Spleen (tissue), 11 donors: ENCODE measurements at regions not wholly inside any gene's neighbourhood (a gene's known extent, or its start where the extent isn't known, plus 50 kb on each side); places are given as distances from the start of the nearest gene placed in this dataset.
"Not testable (repeated sequence)": the region's sequence is repeated elsewhere in the genome, so short reads cannot be mapped to it uniquely, and the experiment has no call there.

ENCODE experiments used
- DNase-seq: peaks from one replicate; pipeline ENCODE4 v3.0.0-alpha.2; 2020
- H3K27ac ChIP-seq, 8 donors: fragments of 200-600 bp; sonication (generic) in 7 of 8; 1 replicate in 4 of 8; 2 replicates in 4 of 8; pipeline versions ENCODE4 v1.5.0 to v1.8.0; 2016 to 2021; ENCODE audit warnings: inconsistent platforms in 4 of 8, mild to moderate bottlenecking in 4 of 8, moderate library complexity in 1 of 8
- H3K27me3 ChIP-seq, 7 donors: fragments of 200-600 bp; sonication (generic) in 6 of 7; replicated peaks in 1 of 7; 1 replicate in 4 of 7; 2 replicates in 3 of 7; pipeline versions ENCODE4 v1.5.0 to v1.8.0; 2016 to 2021; ENCODE audit warnings: inconsistent platforms in 3 of 7, mild to moderate bottlenecking in 1 of 7
- H3K36me3 ChIP-seq, 6 donors: fragments of 200-600 bp; sonication (generic) in 5 of 6; 1 replicate in 4 of 6; 2 replicates in 2 of 6; pipeline versions ENCODE4 v1.5.0 to v1.8.0; 2016 to 2021; ENCODE audit warnings: inconsistent platforms in 2 of 6
- H3K4me1 ChIP-seq, 6 donors: fragments of 200-600 bp; sonication (generic) in 5 of 6; 1 replicate in 3 of 6; 2 replicates in 3 of 6; pipeline versions ENCODE4 v1.5.0 to v1.8.0; 2016 to 2021; ENCODE audit warnings: inconsistent platforms in 3 of 6
- H3K4me3 ChIP-seq, 8 donors: fragments of 200-600 bp; sonication (generic) in 7 of 8; 1 replicate in 4 of 8; 2 replicates in 4 of 8; pipeline versions ENCODE4 v1.5.0 to v1.8.0; 2016 to 2021; ENCODE audit warnings: inconsistent platforms in 4 of 8, mild to moderate bottlenecking in 4 of 8, moderate library complexity in 2 of 8
- H3K9me3 ChIP-seq, 8 donors: fragments of 200-600 bp; sonication (generic) in 7 of 8; 1 replicate in 4 of 8; 2 replicates in 4 of 8; pipeline versions ENCODE4 v1.5.0 to v1.8.0; 2016 to 2021; ENCODE audit warnings: inconsistent platforms in 4 of 8
- CTCF ChIP-seq, 11 experiments: fragments of 200-600 bp in 7 of 11; fragments of 450-650 bp in 4 of 11; sonication (generic) in 4 of 11; IDR thresholded peaks in 8 of 11; conservative IDR thresholded peaks in 3 of 11; 1 replicate in 7 of 11; 2 replicates in 4 of 11; pipeline versions ENCODE4 v1.4.0 to v1.8.0; 2016 to 2021; ENCODE audit warnings: antibody characterized with exemption in 11 of 11, inconsistent platforms in 4 of 11, mild to moderate bottlenecking in 1 of 11
- POLR2A ChIP-seq, 3 donors: fragments of 450-650 bp; IDR thresholded peaks; one replicate each; pipeline ENCODE4 v1.5.1; 2017; ENCODE audit warnings: antibody characterized with exemption in 3 of 3, mild to moderate bottlenecking in 1 of 3
- POLR2AphosphoS5 ChIP-seq, 3 donors: sonication (generic); formaldehyde crosslinking; IDR thresholded peaks; one replicate each; pipeline ENCODE4 v1.5.1; 2017; ENCODE audit warnings: antibody characterized with exemption in 3 of 3
- WGBS, 5 donors: extraction: QIAGEN DNeasy Blood & Tissue Kit in 3 of 5; methylation state at CpG; one replicate each; pipeline versions ENCODE4 v1.1.5 to v1.1.7; 2013 to 2018; 5-methylcytosine and 5-hydroxymethylcytosine counted together
- intact Hi-C: fragments of 100-400 bp; cut with DNase I; formaldehyde crosslinking; loops from one replicate; pipeline ENCODE4 v1.15.0; 2023; ENCODE audit warnings: low total_unique reads
- donor health status: healthy with polysubstance abuse.
- donor health status: DM: no; HTN: no; CAD: no; lungs with moderate emphysema.
- donor health status: DM: no; HTN: no; CAD: no.
- donor health status: Bipolar disorder and iron deficiency.
- donor health status: healthy.
- donor health status: DM: no; HTN: no; CAD: no.
- donor health status: DM: yes; HTN: yes; CAD: no.

DNA sequence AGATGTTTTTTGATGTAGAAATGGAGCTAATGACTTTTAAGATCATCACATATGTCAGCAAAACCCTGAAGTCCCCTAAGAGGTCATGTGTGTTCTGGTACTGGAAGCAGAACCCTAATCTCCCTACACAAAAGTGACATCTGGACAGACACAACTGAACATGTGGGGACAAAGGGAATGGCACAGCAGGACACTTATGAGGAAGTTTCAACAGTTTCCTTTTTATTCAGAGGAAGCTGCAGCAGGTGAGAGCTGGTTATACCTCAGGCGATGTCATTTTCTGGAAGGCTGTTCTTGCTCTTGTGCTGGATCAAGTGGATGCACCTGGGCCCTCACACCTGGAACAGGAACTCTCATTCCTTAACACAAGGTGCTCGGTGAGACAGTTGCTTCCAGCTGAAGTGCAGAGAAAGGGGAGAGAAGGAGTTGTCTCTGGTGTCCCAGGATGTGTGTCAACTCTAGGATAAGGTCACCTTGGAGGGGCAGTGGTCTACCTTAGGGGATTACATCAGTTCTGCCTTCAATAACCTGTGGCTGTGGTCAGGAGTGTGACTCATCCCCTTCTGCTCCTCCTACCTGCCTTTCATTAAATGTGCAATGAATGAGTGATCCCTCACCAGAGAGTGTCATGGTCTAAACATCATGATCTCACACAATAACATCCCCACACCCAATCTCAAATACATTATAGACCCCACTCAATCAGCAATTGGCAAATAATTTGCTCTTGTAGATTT lies 463.4 kb downstream of the TMEM121 start:
- Histone ChIP-seq H3K4me3 (no peak overlapping the region), H3K4me1 (peaks cover 0 to 20% (median 6%) of the 10 kb centered on the region in 6 donors), H3K27me3 (no peaks in the 10 kb centered on the region), H3K36me3 (no peaks in the 10 kb centered on the region), H3K9me3 (no peaks in the 10 kb centered on the region), H3K27ac (no peak overlapping the region)
- TF ChIP-seq POLR2AphosphoS5 (IDR thresholded peaks at IDR 0.05) (no peak), POLR2A (IDR thresholded peaks at IDR 0.05) (no peak), CTCF (IDR thresholded peaks at IDR 0.05 in 8 of 11, conservative IDR thresholded peaks at IDR 0.05 in 3 of 11) (no peak)
- DNase-seq: no peak
- intact Hi-C loops: no loop called here
- WGBS, 5 donors: 42 to 63% (median 54%) methylated on average over 2 of the region's 2 CpGs

- H3K4me3 ChIP-seq, H3K9me3 ChIP-seq, H3K27ac ChIP-seq, DNase-seq, H3K27me3 ChIP-seq, H3K36me3 ChIP-seq, intact Hi-C loops: not testable (repeated sequence)
- peaks cover 0 to 13% (median 5%) of the 10 kb centered on the region in 6 donors for H3K4me1 ChIP-seq
- WGBS, 5 donors: 41 to 63% (median 54%) methylated on average over 5 of the region's 5 CpGs
These were observed 465.3 kb downstream of the TMEM121 start for GRCh38 chr14:105991677-105992076.

DNA sequence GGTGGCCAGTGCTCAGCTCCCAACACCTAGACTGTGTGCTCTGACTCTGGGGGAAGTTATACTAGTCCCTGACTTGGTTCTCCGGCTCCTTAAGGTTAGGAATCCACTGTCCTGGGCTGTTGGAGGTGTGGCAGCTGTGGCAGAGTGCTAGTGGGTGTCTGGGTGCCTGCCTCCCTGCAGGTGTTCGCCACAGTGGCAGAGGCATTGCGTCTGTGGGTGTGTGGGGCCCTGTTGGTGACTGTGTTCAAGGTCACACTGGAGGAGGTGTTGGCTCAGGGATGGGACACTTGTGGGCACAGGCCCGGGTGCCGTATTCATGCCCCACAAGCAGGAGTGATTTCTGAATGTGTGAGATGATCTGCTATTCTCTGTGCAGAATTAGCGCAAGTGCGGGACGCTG lies 467.4 kb downstream of the TMEM121 start:
- TF ChIP-seq POLR2AphosphoS5 (IDR thresholded peaks at IDR 0.05) (no peak), POLR2A (IDR thresholded peaks at IDR 0.05) (no peak), CTCF (IDR thresholded peaks at IDR 0.05 in 8 of 11, conservative IDR thresholded peaks at IDR 0.05 in 3 of 11) (no peak)
- Histone ChIP-seq H3K9me3 (no peaks in the 10 kb centered on the region), H3K36me3 (no peaks in the 10 kb centered on the region), H3K4me1 (peaks cover 0 to 9% (median 2%) of the 10 kb centered on the region in 6 donors), H3K27me3 (no peaks in the 10 kb centered on the region), H3K4me3 (no peak overlapping the region), H3K27ac (no peak overlapping the region)
- intact Hi-C loops: no loop called here
- DNase-seq: no peak
- 72 to 85% (median 81%) methylated on average over 8 of the region's 8 CpGs for WGBS, 5 donors

DNA sequence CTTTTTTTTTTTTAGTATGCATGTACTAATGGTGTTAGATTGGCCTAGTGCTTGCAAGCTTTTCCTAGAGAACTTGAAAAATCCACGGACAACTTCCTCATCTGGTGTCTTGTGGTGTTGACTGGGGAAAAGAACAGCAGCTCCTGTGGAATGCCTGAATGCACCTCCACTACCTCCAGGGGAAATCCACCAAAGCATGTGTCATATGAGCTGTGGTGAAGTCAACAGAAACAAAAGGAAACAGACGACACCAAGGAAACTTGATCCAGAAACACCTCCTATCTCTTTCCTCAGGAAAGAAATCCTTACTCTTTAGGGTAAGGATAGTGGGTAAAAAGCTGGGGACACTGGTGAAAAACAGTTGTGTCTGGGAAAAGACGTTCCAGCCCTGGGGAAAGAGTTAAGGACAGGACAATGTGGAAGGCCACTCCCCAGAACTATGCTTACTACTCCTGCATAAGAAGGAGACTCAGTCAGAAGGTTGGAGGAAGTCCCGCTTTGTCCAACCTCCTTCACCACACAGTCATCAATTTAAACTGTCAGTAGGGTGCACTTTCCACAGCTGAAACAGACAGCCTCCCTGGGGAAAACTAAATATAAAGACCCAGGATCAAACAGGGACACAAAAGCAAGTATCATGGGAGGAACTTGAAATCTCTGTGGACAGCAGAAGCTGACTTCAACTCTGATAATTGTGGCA lies 468.8 kb downstream of the TMEM121 start:
- H3K27ac ChIP-seq, H3K9me3 ChIP-seq, H3K36me3 ChIP-seq, H3K27me3 ChIP-seq, intact Hi-C loops, H3K4me3 ChIP-seq, DNase-seq: not testable (repeated sequence)
- WGBS, 5 donors: 31 to 51% (median 41%) methylated on average over 3 to 4 of the region's 4 CpGs
- peaks cover 0 to 11% (median 3%) of the 10 kb centered on the region in 6 donors for H3K4me1 ChIP-seq

DNA sequence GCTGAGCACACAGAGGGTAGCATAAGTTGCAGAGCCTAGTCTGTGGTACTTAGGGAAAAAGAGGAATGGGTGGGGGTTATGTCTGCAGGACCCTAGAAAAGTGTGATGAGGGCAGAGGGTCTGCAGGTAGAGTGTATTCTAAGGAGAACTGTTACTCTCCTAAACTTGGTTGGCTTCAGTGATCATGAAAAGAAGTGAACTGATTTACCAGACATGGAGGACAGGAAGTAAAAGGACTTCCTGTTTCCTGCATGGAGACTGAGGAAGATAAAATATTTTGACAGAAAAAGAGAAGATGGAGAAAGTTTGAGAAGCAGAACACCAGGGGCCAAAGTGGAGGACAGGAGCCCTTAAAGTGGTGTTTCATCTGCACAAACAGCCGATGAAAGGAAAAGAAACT lies 472.2 kb downstream of the TMEM121 start:
- H3K9me3 ChIP-seq, intact Hi-C loops, DNase-seq, H3K4me3 ChIP-seq, H3K27me3 ChIP-seq, H3K27ac ChIP-seq, H3K36me3 ChIP-seq: not testable (repeated sequence)
- H3K4me1 ChIP-seq: peaks cover 0 to 15% (median 3%) of the 10 kb centered on the region in 6 donors
- 34 to 71% (median 59%) methylated on average over 1 of the region's 1 CpG for WGBS, 5 donors
